ENCODE measurements at regions not wholly inside any gene's neighbourhood (a gene's known extent, or its start where the extent isn't known, plus 50 kb on each side); places are given as distances from the start of the nearest gene placed in this dataset.

DNA sequence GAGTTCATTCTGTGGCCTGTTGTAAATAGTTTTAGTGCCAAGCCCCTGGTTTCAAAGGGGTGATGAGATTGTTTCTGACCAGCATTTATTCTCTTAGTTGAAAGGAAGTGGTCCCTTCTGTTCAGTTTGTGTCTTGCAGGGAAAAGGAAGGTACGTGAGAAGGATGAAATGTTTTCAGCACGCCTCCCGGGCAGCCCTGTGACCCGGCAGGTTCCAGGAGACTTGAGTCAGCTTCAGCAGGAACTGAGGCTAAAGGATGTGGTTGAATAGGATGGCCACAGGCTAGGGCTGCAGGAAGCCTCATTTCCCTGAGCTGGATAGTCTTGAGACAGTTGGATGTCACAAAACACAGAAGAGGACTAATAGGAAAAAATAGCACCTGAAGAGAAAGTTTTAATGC lies 132.4 kb upstream of the SYNDIG1 start:
- in situ Hi-C loops (cut with HindIII; ENCODE audit: low sequenced_read_pairs) = no loop called here
- DNase-seq (ENCODE audit: low read depth, low spot score) = peak; percentile 80
- no peak overlapping the region for H3K4me3 ChIP-seq (ENCODE audit: low read depth, low read length)
- no peak for TF ChIP-seq CTCF (IDR thresholded peaks at IDR 0.05; ENCODE audit: low read depth, low read length)

DNA sequence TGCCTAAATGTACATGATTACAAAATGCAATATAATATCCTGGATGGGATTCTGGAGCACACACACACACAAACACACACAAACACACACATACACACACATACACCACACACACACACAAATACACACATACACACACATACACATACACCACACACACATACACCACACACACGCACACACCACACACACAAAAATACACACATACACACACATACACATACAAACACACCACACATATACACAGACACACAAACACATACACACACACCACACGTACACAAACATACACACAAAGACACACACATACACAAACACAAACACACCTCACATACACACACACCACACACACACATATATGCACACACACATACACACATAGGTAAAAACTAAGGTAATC lies 134.6 kb upstream of the SYNDIG1 start:
- TF ChIP-seq CTCF (IDR thresholded peaks at IDR 0.05; ENCODE audit: low read depth, low read length) = no peak
- DNase-seq (ENCODE audit: low read depth, low spot score) = no peak
- H3K4me3 ChIP-seq (ENCODE audit: low read depth, low read length) = no peak overlapping the region
- in situ Hi-C loops (cut with HindIII; ENCODE audit: low sequenced_read_pairs) = no loop called here

- no peak for DNase-seq (ENCODE audit: low read depth, low spot score)
- no peak for TF ChIP-seq CTCF (IDR thresholded peaks at IDR 0.05; ENCODE audit: low read depth, low read length)
- in situ Hi-C loops (cut with HindIII; ENCODE audit: low sequenced_read_pairs) = no loop called here
- H3K4me3 ChIP-seq (ENCODE audit: low read depth, low read length) = no peak overlapping the region
These were observed 136.5 kb upstream of the SYNDIG1 start for GRCh38 chr20:24332956-24333355.

DNA sequence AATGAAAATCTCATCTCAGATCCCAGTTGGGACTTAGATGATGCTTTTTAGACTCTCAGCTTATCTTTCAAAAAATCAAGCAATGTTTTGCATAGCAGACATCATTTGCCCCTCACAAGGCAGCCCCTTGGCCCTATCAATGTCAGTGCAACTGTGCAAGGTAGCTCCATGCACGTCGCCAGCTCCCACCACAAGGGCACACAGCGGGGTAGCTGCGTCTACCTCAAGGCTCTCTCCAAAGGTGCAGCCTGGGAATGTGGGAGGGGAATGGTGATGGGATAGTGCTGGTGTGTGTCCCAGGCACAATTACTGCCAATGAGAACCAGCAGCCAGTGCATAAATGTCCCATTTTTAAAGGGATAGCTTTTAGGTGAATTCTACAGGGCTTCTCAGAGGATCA lies 137.5 kb upstream of the SYNDIG1 start:
- no peak overlapping the region for H3K4me3 ChIP-seq (ENCODE audit: low read depth, low read length)
- in situ Hi-C loops (cut with HindIII; ENCODE audit: low sequenced_read_pairs) = no loop called here
- TF ChIP-seq CTCF (IDR thresholded peaks at IDR 0.05; ENCODE audit: low read depth, low read length) = no peak
- DNase-seq (ENCODE audit: low read depth, low spot score) = no peak

DNA sequence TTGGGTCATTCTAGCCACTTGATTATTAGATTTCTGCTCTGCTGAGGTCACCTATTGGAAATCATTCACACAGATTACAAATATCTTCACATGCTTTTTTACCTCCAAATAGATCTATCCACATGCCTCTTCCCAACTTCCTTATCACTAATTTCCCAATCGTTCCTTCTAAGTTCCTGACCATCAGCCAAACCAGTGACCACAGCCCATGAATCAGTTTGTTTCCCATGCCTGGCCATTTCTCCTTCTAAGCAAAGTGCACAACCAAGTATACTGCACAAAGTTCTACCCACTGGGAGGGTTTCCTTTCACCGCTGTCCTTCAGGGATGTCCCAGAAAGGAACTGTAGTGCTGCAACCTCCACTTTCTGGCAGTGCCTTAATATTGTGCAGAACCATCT lies 140.5 kb upstream of the SYNDIG1 start:
- H3K4me3 ChIP-seq (ENCODE audit: low read depth, low read length) = no peak overlapping the region
- in situ Hi-C loops (cut with HindIII; ENCODE audit: low sequenced_read_pairs) = no loop called here
- DNase-seq (ENCODE audit: low read depth, low spot score) = peak; percentile 18
- TF ChIP-seq CTCF (IDR thresholded peaks at IDR 0.05; ENCODE audit: low read depth, low read length) = no peak

- H3K4me3 ChIP-seq (ENCODE audit: low read depth, low read length) = no peak overlapping the region
- DNase-seq (ENCODE audit: low read depth, low spot score) = no peak
- no peak for TF ChIP-seq CTCF (IDR thresholded peaks at IDR 0.05; ENCODE audit: low read depth, low read length)
- in situ Hi-C loops (cut with HindIII; ENCODE audit: low sequenced_read_pairs) = no loop called here
These were observed 147.5 kb upstream of the SYNDIG1 start for GRCh38 chr20:24321973-24322372.
